DOHH2 (cell line): ENCODE measurements at regions not wholly inside any gene's neighbourhood (a gene's known extent, or its start where the extent isn't known, plus 50 kb on each side); places are given as distances from the start of the nearest gene placed in this dataset.

ENCODE experiments used
- CTCF ChIP-seq: fragments of 200-600 bp; sonication (generic); IDR thresholded peaks from one replicate; pipeline ENCODE4 v1.5.1; 2014; ENCODE audit warnings: antibody characterized with exemption, mild to moderate bottlenecking, low read depth, low read length; ENCODE audit not compliant: poor library complexity, severe bottlenecking
- EZH2phosphoT487 ChIP-seq: fragments of 200-600 bp; sonication (generic); IDR thresholded peaks from 2 replicates; pipeline ENCODE4 v1.6.1; 2017; ENCODE audit warnings: borderline replicate concordance, mild to moderate bottlenecking, antibody characterized with exemption, low read length, moderate library complexity, mixed read lengths

DNA sequence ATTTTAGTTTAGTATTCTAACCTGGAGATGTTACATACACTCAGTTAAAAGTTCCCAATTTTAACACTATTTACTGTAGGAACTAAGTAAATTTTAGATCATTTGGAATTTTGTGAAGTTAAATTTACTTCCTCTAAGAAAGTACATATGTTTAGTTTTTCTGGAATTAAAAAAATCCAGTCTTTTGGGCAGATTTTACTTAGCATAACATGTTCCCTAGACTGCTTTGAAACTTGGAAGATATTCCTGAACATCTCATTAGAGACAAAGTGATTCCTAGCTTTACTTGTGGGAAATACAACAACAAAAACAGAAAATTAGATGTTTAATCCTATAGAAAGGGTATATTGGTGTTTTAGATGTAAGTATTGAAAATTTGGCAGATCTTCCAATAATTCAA lies 930.0 kb upstream of the PTPRD start:
- TF ChIP-seq CTCF (no peak), EZH2phosphoT487 (no peak)
